H4 (cell line): ENCODE measurements at regions not wholly inside any gene's neighbourhood (a gene's known extent, or its start where the extent isn't known, plus 50 kb on each side); places are given as distances from the start of the nearest gene placed in this dataset.
A peak's percentile ranks its signal among the peaks of the same experiment; 100 is the strongest.
"Not testable (repeated sequence)": the region's sequence is repeated elsewhere in the genome, so short reads cannot be mapped to it uniquely, and the experiment has no call there.

Source experiments
- DNase-seq: peaks from one replicate; pipeline ENCODE4 v3.0.0-alpha.2; 2015; ENCODE audit warnings: low spot score

DNA sequence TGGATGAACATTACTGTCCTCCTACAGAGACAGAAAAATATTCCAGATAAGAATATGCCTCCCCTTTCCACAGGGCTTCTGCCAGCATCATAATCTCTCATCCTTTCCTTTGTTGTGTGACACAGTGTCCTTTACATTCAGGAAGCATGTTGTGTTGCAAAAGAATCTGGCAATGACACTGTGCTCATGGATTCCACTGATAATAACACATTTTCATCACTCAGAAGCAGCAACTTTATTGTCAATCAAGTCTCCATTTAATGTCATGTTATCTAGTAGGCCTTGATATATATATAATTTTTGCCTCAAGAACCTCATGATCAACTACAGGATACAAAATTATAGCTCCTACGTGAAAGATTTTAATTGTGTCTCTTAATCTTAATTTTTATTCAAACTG lies 833.9 kb downstream of the FSTL5 start:
- no peak for DNase-seq

DNA sequence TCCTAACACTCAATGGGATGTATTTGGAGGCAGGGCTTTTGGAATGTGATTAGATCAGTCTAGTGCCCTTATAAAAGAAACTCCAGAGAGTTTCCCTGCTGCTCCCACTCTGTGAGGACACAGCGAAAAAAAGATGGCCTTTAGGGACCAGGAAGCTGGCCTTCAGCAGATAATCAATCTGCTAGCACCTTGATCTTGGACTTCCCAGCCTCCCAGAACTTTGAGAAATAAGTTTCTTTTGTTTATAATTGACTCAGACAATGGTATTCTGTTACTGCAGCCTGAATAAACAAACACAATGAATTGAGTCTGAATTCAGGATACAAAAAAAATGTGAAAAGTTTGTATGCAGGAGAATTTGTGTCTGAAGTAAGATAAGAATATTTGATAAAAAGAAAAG lies 842.1 kb downstream of the FSTL5 start:
- DNase-seq: no peak

GRCh38 chr4:161320377-161320776 lies 843.4 kb downstream of the FSTL5 start:
- peak; percentile 45 for DNase-seq

DNA sequence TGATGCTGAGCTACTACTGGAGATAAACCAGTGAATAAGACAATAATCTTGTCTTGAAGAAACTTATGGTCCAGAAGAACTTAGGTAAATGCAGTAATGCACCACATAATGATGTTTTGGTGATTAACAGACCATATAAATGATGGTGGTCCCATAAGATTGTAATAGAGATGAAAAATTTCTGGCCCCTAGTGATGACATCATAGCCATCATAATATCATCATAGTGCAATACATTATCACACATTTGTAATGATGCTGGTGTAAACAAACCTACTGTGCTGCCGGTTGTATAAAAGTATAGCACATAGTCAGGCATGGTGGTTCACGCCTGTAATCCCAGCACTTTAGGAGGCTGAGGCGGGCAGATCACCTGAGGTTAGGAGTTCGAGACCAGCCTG lies 846.8 kb downstream of the FSTL5 start:
- DNase-seq: no peak

- DNase-seq: no peak
These were observed 849.4 kb downstream of the FSTL5 start for GRCh38 chr4:161314371-161314770.

DNA sequence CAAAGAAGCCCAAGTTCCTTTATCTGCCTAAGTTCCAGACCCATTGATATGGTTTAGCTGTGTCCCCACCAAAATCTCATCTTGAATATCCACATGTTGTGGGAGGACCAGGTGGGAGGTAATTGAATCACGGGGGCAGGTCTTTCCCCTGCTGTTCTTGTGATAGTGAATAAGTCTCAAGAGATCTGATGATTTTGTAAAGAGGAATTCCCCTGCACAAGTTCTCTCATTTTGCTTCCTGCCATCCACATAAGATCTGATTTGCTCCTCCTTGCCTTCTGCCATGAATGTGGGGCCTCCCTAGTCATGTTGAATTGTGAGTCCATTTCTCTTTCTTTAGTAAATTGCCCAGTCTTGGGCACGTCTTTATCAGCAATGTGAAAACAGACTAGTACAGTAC lies 860.2 kb downstream of the FSTL5 start:
- DNase-seq: no peak

DNA sequence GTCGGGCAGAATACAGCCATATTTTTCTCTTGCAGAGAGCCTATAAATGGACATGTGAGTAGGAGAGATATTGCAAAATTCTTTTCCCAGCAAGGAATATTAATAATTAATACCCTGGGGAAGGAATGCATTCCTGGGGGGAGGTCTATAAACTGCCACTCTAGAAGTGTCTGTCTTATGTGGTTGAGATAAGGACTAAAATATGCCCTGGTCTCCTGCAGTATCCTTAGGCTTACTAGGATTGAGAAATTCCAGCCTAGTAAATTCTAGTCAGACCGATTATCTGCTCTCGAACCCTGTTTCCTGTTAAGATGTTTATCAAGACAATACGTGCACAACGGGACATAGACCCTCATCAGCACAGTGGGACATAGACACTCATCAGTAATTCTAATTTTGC lies 872.6 kb downstream of the FSTL5 start:
- no peak for DNase-seq

DNA sequence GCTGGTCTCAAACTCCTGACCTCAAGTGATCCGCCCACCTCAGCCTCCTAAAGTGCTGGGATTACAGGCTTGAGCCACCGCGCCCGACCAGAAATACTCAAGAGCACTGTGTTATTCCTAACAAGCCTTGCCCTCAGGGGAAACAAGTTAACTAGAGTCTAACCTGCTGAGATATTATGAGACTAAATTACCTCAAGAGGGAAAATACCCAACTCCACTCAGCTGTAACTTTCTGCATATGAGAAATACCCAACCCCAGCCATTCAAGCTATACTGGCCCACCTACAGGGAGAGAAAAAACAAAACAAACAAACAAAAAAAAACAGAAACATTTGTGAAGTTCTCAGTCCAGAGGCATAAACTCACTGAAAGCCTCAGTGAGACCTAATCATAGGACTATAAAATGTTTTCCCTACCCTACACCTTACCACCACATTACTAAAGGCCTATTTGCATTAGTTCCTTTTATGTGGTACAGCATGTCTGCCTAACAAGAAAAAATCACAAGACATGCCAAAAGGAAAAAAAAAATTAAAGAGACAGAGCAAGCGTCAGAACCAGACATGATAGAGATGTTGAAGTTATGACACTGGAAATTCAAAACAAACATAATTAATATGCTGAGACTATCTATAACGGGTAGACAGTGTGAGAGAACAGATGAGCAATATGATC lies 876.0 kb downstream of the FSTL5 start:
- DNase-seq: no peak

GRCh38 chr4:161285461-161285860 lies 878.3 kb downstream of the FSTL5 start:
- DNase-seq: no peak

- no peak for DNase-seq
These were observed 882.9 kb downstream of the FSTL5 start for GRCh38 chr4:161280929-161281328.

GRCh38 chr4:161279095-161279494 lies 884.7 kb downstream of the FSTL5 start:
- no peak for DNase-seq

DNA sequence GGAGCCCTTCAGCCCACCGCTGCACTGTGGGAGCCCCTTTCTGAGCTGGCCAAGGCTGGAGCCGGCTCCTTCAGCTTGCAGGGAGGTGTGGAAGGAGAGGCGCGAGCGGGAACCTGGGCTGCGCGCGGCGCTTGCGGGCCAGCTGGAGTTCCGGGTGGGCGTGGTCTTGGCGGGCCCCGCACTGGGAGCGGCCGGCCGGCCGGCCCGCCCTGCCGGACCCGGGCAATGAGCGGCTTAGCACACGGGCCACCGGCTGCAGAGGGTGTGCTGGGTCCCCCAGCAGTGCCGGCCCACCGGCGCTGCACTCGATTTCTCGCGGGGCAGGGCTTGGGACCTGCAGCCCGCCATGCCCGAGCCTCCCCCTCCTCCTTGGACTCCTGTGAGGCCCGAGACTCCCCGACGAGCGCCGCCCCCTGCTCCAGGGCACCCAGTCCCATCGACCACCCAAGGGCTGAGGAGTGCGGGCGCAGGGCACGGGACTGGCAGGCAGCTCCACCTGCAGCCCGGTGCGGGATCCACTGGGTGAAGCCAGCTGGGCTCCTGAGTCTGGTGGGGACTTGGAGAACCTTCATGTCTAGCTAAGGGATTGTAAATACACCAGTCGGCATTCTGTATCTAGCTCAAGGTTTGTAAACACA lies 886.5 kb downstream of the FSTL5 start:
- DNase-seq: not testable (repeated sequence)

DNA sequence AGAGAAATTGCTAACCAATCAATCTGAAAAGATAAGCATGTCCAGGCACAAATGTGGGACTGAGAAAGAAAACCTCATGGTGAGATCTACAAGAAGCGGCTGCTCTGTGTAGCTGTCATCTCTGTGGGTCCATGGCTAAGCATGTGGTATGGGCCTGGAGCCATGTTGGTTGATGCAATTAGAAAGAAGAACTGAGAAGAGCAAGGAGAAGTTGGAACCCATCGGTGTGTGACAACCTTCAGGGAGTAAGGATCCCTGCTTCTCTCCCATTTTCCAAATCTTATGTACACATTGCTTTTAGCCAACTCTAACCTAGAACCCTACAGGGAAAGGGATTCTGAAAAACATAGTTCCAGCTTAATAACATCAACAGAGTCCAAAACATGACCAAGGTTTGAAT lies 890.2 kb downstream of the FSTL5 start:
- DNase-seq: no peak

GRCh38 chr4:161260819-161261218 lies 903.0 kb downstream of the FSTL5 start:
- DNase-seq: no peak

DNA sequence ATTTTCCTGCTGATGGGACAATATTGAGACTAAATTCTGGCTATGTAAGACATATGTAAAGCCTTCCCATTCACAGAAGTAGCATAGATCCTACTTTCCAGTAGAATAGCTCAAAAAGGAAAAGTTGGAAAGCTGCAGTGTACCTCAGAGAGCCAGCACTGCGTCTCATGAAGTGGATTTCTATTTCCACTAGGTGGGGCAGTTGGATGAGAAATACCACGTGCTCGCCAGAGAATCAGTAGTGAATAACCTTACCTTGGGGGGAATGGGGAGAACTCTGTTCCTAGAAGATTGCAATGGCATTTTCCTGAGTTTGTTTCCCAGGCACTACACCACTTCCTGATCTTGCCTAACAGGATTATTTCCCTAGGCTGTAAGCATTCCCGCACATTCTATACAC lies 907.1 kb downstream of the FSTL5 start:
- DNase-seq: peak; percentile 27

DNA sequence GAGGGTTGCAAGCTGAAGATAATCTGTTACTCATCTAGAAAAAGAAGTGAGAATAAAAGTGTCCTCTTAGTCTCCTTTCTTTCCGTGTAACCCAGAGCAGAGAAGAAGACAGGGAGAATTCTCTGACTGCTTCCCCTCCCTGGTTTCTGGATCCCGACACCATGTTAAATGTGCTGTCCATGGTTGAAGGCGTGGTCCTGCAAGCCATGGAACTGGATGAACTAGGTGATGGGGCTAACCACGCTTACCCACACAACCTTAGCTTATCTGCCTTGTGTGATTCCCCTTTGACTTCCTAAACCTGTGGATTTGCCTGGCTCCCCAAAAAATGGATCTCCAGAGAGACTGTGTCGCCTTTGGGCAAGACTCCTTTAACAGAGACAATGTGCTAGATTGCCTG lies 907.6 kb downstream of the FSTL5 start:
- no peak for DNase-seq

DNA sequence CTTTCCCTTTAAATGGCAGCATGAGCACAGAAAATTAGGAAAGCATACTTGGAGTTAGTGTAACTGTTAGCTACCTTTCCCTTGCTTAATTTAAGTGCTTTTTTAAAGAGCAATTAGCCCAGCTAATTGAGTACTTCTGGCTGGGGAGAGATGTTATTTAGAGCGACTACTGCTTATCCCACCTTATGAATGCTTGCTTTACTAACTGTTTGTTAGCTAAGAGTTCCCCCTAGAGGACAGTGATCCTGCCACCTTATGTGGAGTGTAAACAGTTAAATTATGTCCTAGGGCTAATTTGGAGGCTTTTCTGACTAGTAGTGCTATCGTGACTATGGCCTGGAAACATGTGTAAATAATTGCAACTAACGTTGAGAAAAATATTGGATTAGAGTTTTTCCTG lies 909.4 kb downstream of the FSTL5 start:
- no peak for DNase-seq

DNA sequence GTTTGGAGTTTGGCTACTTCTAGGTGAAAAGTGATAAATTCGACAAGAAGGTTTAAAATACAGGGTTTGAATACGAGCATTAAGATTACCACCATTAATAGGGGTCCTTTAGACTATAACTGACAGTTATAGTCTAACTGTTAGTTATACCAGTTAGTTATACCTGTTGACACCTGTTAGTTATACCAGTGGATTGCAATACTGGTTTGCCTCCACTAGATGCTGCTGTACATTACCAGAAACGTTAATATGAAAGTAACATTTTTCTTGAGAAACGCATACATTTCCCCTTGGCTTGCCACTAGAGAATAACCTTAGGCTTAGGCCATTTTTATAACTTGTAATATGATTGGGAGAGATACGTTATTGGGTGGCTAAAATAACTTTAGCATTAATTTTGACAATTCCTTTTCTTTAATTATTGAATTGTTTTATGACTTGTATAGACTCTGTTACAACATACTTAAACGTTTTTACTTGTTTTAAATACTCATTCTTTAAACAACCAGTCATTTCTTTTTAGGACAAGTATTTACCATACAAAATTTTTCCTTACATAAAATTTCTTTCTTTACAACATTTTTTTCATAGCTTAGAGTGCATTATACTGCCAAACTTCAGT lies 911.2 kb downstream of the FSTL5 start:
- peak; percentile 58 for DNase-seq

GRCh38 chr4:161249779-161250440 lies 913.9 kb downstream of the FSTL5 start:
- no peak for DNase-seq

DNA sequence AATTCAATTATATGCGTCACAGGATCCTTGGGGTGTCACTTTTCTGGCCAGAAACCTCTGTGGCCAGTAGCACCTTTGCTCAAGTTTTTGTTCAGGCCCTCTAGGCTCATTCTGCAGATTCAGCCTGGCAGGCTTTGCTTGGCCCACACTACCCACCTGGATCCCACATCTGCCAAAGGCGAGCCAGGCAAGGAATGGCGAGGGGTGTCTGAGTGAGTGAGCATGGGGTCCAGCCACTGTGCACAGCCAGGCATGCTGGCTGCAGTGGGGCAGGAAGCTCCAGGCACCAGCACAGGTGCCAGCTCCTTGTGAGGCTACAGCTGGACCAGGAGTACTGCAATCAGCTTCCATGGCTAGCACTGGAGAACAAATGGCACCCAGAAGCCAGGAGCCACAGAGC lies 914.9 kb downstream of the FSTL5 start:
- DNase-seq: no peak

DNA sequence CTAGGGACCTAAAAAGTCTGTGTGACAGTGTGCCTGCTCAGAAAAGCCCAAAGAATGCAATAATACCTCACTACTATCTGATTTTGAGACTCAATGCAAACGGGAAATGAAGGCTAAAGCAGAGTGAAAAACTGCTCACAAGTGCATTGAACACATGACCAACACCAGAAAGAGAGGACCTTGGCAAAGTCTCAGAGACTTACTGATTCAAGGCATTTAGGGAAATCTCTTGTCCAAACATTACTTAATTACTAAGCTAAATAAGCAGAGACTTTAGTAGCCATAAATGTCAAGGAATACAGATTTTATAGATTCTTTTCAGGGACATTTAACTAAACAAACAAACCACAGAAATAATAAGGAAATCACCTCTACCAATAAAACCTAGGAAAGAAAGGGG lies 916.0 kb downstream of the FSTL5 start:
- DNase-seq: peak; percentile 57

GRCh38 chr4:161238033-161238432 lies 925.8 kb downstream of the FSTL5 start:
- no peak for DNase-seq

- DNase-seq: no peak
These were observed 926.3 kb downstream of the FSTL5 start for GRCh38 chr4:161237495-161237894.
